Kidney glomerular epithelial cell (primary cell): ENCODE measurements at regions not wholly inside any gene's neighbourhood (a gene's known extent, or its start where the extent isn't known, plus 50 kb on each side); places are given as distances from the start of the nearest gene placed in this dataset.
"Not testable (repeated sequence)": the region's sequence is repeated elsewhere in the genome, so short reads cannot be mapped to it uniquely, and the experiment has no call there.

Experiments used
- DNase-seq: peaks from one replicate; lab custom pipeline; 2025; lab: John Stamatoyannopoulos, UW

- no peak for DNase-seq
Measured at GRCh38 chr1:199791495-199791894, 236.0 kb upstream of the NR5A2 start.

DNA sequence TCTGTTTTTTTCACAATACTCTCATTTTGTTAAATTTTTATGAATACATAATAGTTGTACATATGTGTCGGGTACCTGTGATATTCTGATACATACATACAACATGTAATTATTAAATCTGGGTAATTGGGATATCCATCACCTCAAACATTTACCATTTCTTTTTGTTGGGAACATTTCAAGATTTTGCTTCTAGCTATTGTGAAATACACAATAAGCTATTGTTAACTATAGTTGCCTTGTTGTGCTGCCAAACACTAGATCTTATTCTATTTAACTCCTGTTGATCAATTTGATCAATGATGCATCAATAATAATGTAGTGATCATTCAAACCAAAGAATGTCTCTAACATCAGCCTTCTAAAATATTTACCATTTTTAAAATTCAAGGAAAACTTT is 234.6 kb upstream of the NR5A2 start:
- DNase-seq: no peak

DNA sequence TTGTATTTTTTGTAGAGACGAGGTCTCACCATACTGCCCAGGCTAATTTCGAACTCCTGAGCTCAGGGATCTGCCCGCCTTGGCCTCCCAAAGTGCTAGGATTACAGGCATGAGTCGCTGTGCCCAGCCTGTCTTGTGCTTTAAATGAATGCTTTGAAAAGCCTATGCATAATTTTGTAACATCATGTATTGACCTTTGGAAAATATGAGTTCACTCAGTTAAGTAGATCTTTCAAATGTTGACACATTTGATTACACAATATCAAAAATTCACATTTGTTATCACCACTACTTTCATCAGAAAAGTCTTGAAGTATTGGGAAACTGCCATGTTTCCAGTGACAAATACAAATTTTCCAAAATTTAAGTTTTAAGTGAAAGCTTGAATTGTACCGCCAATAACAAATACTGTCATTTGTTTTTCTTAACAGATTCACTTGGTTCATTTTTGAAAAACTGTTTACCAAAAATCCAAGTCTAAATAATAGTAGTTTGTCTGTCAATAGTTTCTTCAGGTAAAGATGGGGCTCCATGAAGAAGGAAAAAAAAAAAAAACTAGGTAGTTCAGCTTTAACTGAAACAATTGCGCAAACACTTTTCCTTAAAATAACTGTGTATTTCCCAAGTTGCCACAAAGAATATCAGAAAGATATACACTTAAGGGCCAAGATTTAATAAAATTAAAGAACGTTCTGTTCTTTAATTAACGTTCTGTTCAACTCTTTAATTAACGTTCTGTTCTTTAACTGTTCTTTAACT is 233.2 kb upstream of the NR5A2 start:
- DNase-seq: no peak

DNA sequence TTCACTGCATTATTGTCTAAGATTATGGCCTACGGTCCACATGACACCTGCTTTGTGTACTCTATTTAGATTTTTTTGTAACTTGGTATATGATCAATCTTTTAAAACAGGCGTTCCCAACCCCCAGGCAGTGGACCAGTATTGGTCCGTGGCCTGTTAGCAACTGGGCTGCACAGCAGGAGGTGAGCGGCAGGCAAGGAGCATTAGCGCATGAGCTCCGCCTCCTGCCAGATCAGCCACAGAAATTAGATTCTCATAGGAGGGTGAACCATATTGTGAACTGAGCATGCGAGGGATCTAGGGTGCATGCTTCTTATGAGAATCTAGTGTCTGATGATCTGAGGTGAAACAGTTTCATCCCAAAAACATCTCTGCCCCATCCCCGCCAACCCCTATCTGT is 228.4 kb upstream of the NR5A2 start:
- DNase-seq: no peak

- DNase-seq: no peak
Measured at GRCh38 chr1:199804526-199804925, 223.0 kb upstream of the NR5A2 start.

- no peak for DNase-seq
Measured at GRCh38 chr1:199808110-199808870, 219.2 kb upstream of the NR5A2 start.

- DNase-seq: no peak
Measured at GRCh38 chr1:199809311-199809710, 218.2 kb upstream of the NR5A2 start.

- no peak for DNase-seq
Measured at GRCh38 chr1:199811163-199811562, 216.3 kb upstream of the NR5A2 start.

GRCh38 chr1:199813198-199813597 is 214.3 kb upstream of the NR5A2 start:
- no peak for DNase-seq

DNA sequence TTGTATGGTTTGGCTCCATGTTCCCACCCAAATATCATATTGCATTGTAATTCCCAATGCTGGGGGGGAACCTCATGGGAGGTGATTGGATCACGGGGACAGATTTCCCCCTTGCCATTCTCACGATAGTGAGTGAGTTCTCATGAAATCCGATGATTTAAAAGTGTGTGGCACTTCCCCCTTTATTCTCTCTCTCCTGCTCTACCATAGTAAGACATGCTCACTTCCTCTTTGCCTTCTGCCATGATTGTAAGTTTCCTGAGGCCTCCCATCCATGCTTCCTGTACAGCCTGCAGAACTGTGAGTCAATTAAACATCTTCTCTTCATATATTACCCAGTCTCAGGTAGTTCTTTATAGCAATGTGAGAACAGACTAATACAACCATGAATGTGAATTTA is 211.6 kb upstream of the NR5A2 start:
- DNase-seq: no peak

GRCh38 chr1:199817266-199817665 is 210.2 kb upstream of the NR5A2 start:
- DNase-seq: no peak

GRCh38 chr1:199821029-199821779 is 206.3 kb upstream of the NR5A2 start:
- DNase-seq: no peak

DNA sequence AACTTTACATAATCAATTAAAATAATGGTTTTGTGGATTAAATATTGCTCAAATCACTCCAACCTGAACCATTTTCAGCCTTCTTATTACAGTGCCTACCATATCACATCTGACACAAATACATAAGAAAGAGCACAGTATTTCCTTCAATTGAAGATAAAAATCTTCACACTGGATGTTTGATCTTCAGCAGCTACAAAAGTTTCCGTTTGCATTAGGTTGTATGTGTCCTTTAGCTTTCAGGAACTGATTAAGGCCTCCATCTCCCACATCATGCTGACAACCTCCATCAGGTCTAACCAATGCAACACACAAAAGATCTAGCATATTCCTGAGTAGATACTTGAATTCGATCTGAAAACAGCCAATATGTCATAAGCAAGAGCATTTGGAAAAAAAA is 195.1 kb upstream of the NR5A2 start:
- no peak for DNase-seq

DNA sequence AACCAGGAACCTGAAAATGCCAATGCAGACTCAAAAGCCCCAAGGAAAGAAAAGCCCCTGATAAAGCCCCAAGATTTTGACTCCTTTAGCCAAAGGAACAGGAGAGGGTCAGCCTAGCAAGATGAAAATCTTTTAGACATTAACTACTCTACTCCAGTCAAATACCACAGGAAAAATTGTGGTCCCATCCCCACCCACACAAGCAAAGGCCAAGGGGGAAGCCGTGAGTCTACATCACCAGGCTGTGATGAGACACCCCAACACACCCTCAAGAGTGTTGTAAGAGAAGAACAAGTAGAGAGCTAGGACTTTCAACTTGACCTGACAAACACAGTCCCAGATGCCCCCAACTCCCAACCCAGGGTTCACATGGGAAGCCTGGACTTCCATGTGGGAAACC is 192.8 kb upstream of the NR5A2 start:
- DNase-seq: no peak

DNA sequence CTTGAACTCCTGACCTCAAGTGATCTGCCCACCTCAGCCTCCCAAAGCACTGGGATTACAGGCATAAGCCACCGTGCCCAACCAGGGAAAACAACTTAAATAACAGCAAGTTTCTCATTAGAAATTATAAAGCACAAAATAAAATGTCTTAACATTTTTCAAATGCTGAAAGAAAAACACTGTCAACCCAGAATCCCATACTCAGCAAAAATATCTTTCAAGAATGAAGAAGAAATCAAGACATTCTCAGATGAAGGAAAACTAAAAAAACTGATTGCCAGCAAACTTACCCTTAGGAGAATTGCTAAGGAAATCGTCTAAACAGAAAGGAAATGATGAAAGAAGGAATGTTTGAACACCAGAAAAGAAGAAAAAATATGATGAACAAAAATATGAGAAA is 191.1 kb upstream of the NR5A2 start:
- DNase-seq: no peak

- no peak for DNase-seq
Measured at GRCh38 chr1:199837321-199837720, 190.2 kb upstream of the NR5A2 start.

- DNase-seq: not testable (repeated sequence)
Measured at GRCh38 chr1:199839608-199840007, 187.9 kb upstream of the NR5A2 start.

GRCh38 chr1:199843096-199843495 is 184.4 kb upstream of the NR5A2 start:
- DNase-seq: not testable (repeated sequence)

- DNase-seq: no peak
Measured at GRCh38 chr1:199843861-199844260, 183.6 kb upstream of the NR5A2 start.

DNA sequence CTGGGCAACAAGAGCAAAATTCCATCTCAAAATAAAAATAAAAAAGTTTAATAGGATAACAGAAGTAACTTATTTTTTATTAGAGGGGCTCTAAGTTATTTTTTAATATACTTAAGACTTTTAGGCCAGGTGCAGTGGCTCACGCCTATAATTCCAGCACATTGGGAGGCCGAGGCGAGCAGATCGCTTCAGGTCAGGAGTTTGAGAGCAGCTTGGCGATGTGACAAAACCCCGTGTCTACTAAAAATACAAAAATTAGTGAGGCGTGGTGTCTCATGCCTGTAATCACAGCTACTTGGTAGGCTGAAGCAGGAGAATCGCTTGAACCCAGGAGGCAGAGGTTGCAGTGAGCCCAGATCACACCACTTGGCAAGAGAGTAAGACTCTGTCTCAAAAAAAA is 180.5 kb upstream of the NR5A2 start:
- no peak for DNase-seq

DNA sequence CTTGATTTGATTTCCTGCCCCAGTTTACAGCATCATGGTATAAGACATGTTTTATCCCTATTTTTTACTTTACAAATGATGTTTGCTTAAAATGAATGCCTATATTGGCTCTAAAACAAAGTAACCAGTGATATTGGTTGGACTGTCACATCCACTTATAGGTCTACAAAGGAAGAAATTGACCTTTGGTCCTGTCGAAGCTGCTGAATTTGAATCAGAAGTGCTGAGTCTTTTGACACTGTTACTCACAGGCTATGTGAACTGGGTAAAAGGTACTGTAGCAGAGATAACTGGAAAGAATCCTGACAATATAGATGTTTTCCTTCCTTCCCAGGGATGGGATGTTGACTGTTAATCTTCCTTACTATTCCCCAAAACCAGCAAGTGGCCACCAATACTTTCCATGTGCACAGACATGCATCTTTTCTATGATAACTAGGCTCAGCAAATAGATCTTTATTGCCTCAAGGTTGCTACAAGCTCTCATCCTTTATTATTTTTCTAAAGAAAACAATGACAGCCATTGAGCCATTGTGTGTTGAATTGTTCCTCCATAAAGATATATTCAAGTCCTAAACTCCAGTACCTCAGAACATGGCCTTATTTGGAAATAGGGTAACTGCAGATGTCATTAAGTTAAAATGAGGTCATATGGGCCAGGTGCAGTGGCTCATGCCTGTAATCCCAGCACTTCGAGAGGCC is 175.9 kb upstream of the NR5A2 start:
- no peak for DNase-seq

DNA sequence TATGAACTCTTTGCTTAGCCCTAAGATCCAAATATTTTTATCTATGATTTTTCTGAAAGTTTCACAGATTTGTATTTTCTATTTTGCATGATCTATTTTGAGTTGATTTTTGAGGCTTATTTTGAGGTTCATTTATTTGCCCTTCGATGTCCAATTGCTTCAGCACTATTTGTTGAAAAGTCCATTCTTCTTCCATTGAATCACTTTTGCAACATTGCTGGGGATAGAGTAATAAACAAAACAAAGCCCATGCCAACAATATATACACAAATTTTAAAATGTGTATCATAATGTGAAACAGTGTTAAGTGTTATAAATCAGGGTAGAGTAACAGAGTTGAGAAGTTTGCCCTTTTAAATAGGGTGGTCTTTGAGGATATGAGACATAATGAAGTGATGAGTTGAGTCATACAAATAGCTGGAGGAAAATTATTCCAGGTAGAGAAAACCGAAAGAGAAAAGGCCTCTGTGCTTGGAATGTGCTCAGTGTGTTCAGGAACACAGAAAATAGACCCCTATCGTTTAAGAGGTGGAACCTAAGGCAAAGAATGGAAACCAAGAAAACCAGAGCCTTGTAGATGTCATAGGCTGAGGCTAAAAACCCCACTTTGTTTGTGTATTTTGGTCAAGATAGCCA is 172.7 kb upstream of the NR5A2 start:
- no peak for DNase-seq
